ENCODE measurements at regions not wholly inside any gene's neighbourhood (a gene's known extent, or its start where the extent isn't known, plus 50 kb on each side); places are given as distances from the start of the nearest gene placed in this dataset.

- no peak overlapping the region for H3K27ac ChIP-seq (ENCODE audit: low read depth, low read length)
- H3K4me1 ChIP-seq (ENCODE audit: control insufficient read depth, insufficient read depth, low read length), result no peaks in the 10 kb centered on the region
- no peak overlapping the region for H3K9ac ChIP-seq (ENCODE audit: low read length)
- no peaks in the 10 kb centered on the region for H3K27me3 ChIP-seq (ENCODE audit: control insufficient read depth, insufficient read depth, low read length)
- H3K9me3 ChIP-seq (ENCODE audit: control insufficient read depth, insufficient read depth, low read depth, low read length), result no peaks in the 10 kb centered on the region
- H3K4me3 ChIP-seq (ENCODE audit: low read depth, low read length), result no peak overlapping the region
- H3K36me3 ChIP-seq (ENCODE audit: control insufficient read depth, insufficient read depth, low read length), result no peaks in the 10 kb centered on the region
Measured at GRCh38 chr1:98482611-98483010, 178.9 kb upstream of the SNX7 start.

DNA sequence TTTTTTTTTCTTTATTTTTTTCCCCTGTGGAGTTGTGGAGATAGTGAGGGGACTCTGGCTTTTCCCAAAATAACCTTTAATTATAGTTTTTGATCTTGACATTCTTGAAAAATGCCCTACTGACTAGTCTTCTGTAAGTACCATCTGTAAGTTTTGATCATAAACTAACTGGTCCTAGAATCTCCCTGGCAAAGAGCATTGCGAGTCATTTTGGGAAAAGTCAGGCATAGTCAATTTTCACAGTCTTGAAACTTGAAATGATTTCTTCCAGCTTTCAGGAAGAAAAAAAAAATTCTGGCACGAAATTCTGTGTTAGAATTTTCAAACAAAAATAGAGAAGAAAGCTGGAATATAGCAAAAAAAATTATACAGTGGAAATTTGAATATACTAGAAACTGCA, 181.2 kb upstream of the SNX7 start:
- no peaks in the 10 kb centered on the region for H3K9me3 ChIP-seq (ENCODE audit: control insufficient read depth, insufficient read depth, low read depth, low read length)
- no peaks in the 10 kb centered on the region for H3K4me1 ChIP-seq (ENCODE audit: control insufficient read depth, insufficient read depth, low read length)
- no peak overlapping the region for H3K4me3 ChIP-seq (ENCODE audit: low read depth, low read length)
- no peak overlapping the region for H3K9ac ChIP-seq (ENCODE audit: low read length)
- H3K27ac ChIP-seq (ENCODE audit: low read depth, low read length), result no peak overlapping the region
- no peaks in the 10 kb centered on the region for H3K27me3 ChIP-seq (ENCODE audit: control insufficient read depth, insufficient read depth, low read length)
- H3K36me3 ChIP-seq (ENCODE audit: control insufficient read depth, insufficient read depth, low read length), result no peaks in the 10 kb centered on the region

DNA sequence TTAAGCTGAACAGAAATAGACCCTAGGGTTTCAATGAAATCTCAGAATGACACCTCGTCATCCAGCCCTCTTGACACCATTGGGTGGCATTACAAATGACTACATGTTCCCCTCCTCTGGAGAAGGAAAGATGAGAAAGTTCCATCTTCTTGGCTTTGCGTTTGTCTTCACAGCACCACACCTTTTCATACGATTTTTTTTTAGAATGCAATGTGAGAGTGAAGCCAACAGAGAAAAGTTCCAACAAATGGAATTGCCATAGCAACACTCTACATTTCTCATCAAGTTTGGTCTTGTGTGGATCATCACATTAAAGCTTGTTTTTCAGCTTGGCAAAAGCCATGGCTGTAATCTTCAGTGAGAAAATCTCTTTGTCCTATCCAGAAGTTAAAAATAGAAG, 183.4 kb upstream of the SNX7 start:
- no peak overlapping the region for H3K27ac ChIP-seq (ENCODE audit: low read depth, low read length)
- H3K4me1 ChIP-seq (ENCODE audit: control insufficient read depth, insufficient read depth, low read length), result no peaks in the 10 kb centered on the region
- no peak overlapping the region for H3K9ac ChIP-seq (ENCODE audit: low read length)
- no peaks in the 10 kb centered on the region for H3K36me3 ChIP-seq (ENCODE audit: control insufficient read depth, insufficient read depth, low read length)
- H3K9me3 ChIP-seq (ENCODE audit: control insufficient read depth, insufficient read depth, low read depth, low read length), result no peaks in the 10 kb centered on the region
- no peaks in the 10 kb centered on the region for H3K27me3 ChIP-seq (ENCODE audit: control insufficient read depth, insufficient read depth, low read length)
- no peak overlapping the region for H3K4me3 ChIP-seq (ENCODE audit: low read depth, low read length)

- H3K9ac ChIP-seq (ENCODE audit: low read length), result no peak overlapping the region
- no peaks in the 10 kb centered on the region for H3K9me3 ChIP-seq (ENCODE audit: control insufficient read depth, insufficient read depth, low read depth, low read length)
- no peaks in the 10 kb centered on the region for H3K4me1 ChIP-seq (ENCODE audit: control insufficient read depth, insufficient read depth, low read length)
- H3K4me3 ChIP-seq (ENCODE audit: low read depth, low read length), result no peak overlapping the region
- no peaks in the 10 kb centered on the region for H3K27me3 ChIP-seq (ENCODE audit: control insufficient read depth, insufficient read depth, low read length)
- no peak overlapping the region for H3K27ac ChIP-seq (ENCODE audit: low read depth, low read length)
- H3K36me3 ChIP-seq (ENCODE audit: control insufficient read depth, insufficient read depth, low read length), result no peaks in the 10 kb centered on the region
Measured at GRCh38 chr1:98472878-98473277, 188.6 kb upstream of the SNX7 start.

- no peaks in the 10 kb centered on the region for H3K9me3 ChIP-seq (ENCODE audit: control insufficient read depth, insufficient read depth, low read depth, low read length)
- no peak overlapping the region for H3K9ac ChIP-seq (ENCODE audit: low read length)
- H3K36me3 ChIP-seq (ENCODE audit: control insufficient read depth, insufficient read depth, low read length), result no peaks in the 10 kb centered on the region
- no peak overlapping the region for H3K27ac ChIP-seq (ENCODE audit: low read depth, low read length)
- no peaks in the 10 kb centered on the region; the same call in 1 of the 2 replicates for H3K4me1 ChIP-seq (ENCODE audit: control insufficient read depth, insufficient read depth, low read length)
- H3K4me3 ChIP-seq (ENCODE audit: low read depth, low read length), result no peak overlapping the region
- no peaks in the 10 kb centered on the region for H3K27me3 ChIP-seq (ENCODE audit: control insufficient read depth, insufficient read depth, low read length)
Measured at GRCh38 chr1:98471633-98472032, 189.9 kb upstream of the SNX7 start.

DNA sequence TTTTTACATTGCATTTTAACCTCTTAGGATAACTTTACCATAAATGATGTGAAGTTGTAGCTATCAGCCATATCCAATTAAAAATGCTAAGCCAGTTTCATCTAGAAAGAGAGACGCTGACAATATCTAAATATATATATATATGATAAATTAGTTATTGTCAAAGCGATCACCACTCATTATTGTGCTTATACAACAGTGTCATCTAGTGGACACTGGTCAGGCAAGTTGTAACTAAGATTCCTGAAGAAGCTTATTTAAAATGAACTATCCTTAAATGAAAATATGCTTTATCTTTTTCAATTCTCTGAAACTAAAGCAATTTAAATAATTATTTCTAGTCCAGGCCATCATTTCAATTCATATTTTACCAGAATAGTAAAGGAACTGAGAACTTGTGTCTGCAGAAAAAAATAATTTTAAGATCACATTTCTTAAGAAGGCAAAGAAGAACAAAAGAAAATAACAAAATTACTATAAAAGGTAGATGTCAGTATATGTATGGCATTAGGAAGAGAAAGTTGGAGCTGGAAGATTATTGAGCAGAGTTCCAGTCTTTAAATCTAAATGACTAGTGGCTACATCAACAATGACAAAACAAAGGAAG, 193.3 kb upstream of the SNX7 start:
- no peak overlapping the region for H3K27ac ChIP-seq (ENCODE audit: low read depth, low read length)
- no peak overlapping the region for H3K9ac ChIP-seq (ENCODE audit: low read length)
- no peaks in the 10 kb centered on the region for H3K36me3 ChIP-seq (ENCODE audit: control insufficient read depth, insufficient read depth, low read length)
- H3K4me3 ChIP-seq (ENCODE audit: low read depth, low read length), result no peak overlapping the region
- no peaks in the 10 kb centered on the region; the same call in 1 of the 2 replicates for H3K4me1 ChIP-seq (ENCODE audit: control insufficient read depth, insufficient read depth, low read length)
- no peaks in the 10 kb centered on the region for H3K27me3 ChIP-seq (ENCODE audit: control insufficient read depth, insufficient read depth, low read length)
- H3K9me3 ChIP-seq (ENCODE audit: control insufficient read depth, insufficient read depth, low read depth, low read length), result no peaks in the 10 kb centered on the region

GRCh38 chr1:98467586-98467985, 193.9 kb upstream of the SNX7 start:
- no peaks in the 10 kb centered on the region; the same call in 1 of the 2 replicates for H3K4me1 ChIP-seq (ENCODE audit: control insufficient read depth, insufficient read depth, low read length)
- no peak overlapping the region for H3K4me3 ChIP-seq (ENCODE audit: low read depth, low read length)
- no peak overlapping the region for H3K9ac ChIP-seq (ENCODE audit: low read length)
- H3K36me3 ChIP-seq (ENCODE audit: control insufficient read depth, insufficient read depth, low read length), result no peaks in the 10 kb centered on the region
- no peak overlapping the region for H3K27ac ChIP-seq (ENCODE audit: low read depth, low read length)
- no peaks in the 10 kb centered on the region for H3K27me3 ChIP-seq (ENCODE audit: control insufficient read depth, insufficient read depth, low read length)
- no peaks in the 10 kb centered on the region for H3K9me3 ChIP-seq (ENCODE audit: control insufficient read depth, insufficient read depth, low read depth, low read length)

- H3K9ac ChIP-seq (ENCODE audit: low read length), result no peak overlapping the region
- H3K36me3 ChIP-seq (ENCODE audit: control insufficient read depth, insufficient read depth, low read length), result no peaks in the 10 kb centered on the region
- no peaks in the 10 kb centered on the region for H3K9me3 ChIP-seq (ENCODE audit: control insufficient read depth, insufficient read depth, low read depth, low read length)
- H3K27me3 ChIP-seq (ENCODE audit: control insufficient read depth, insufficient read depth, low read length), result no peaks in the 10 kb centered on the region
- H3K27ac ChIP-seq (ENCODE audit: low read depth, low read length), result no peak overlapping the region
- no peaks in the 10 kb centered on the region; the same call in 1 of the 2 replicates for H3K4me1 ChIP-seq (ENCODE audit: control insufficient read depth, insufficient read depth, low read length)
- H3K4me3 ChIP-seq (ENCODE audit: low read depth, low read length), result no peak overlapping the region
Measured at GRCh38 chr1:98467122-98467521, 194.4 kb upstream of the SNX7 start.

- Histone ChIP-seq H3K27me3 (ENCODE audit: control insufficient read depth, insufficient read depth, low read length) (no peaks in the 10 kb centered on the region), H3K27ac (ENCODE audit: low read depth, low read length) (no peak overlapping the region), H3K9ac (ENCODE audit: low read length) (no peak overlapping the region), H3K36me3 (ENCODE audit: control insufficient read depth, insufficient read depth, low read length) (no peaks in the 10 kb centered on the region), H3K4me1 (ENCODE audit: control insufficient read depth, insufficient read depth, low read length) (peaks cover 13% of the 10 kb centered on the region), H3K9me3 (ENCODE audit: control insufficient read depth, insufficient read depth, low read depth, low read length) (no peaks in the 10 kb centered on the region), H3K4me3 (ENCODE audit: low read depth, low read length) (no peak overlapping the region)
Measured at GRCh38 chr1:98461873-98462385, 199.6 kb upstream of the SNX7 start.

DNA sequence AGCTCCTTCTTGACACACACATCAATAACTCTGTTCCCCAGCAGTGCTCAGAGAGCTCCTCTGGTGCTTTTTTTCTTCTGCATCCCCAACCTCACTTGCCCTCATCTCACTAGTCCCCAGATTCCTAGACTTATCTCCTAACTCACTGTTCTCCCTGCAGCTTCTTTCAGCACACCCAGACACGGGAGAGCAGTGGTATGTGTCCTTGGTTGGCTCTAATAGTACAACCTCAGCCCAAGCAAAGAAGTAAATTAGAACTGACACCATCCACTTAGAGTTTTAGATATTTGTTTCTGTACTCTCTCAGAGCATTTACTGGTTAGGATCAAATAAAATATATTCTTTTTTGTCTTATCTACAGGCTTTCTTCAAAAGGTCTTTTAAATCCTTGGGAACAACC, 201.4 kb upstream of the SNX7 start:
- Histone ChIP-seq H3K36me3 (ENCODE audit: control insufficient read depth, insufficient read depth, low read length) (no peaks in the 10 kb centered on the region), H3K27ac (ENCODE audit: low read depth, low read length) (no peak overlapping the region), H3K9me3 (ENCODE audit: control insufficient read depth, insufficient read depth, low read depth, low read length) (no peaks in the 10 kb centered on the region), H3K4me3 (ENCODE audit: low read depth, low read length) (no peak overlapping the region), H3K9ac (ENCODE audit: low read length) (no peak overlapping the region), H3K4me1 (ENCODE audit: control insufficient read depth, insufficient read depth, low read length) (peaks cover 13% of the 10 kb centered on the region), H3K27me3 (ENCODE audit: control insufficient read depth, insufficient read depth, low read length) (no peaks in the 10 kb centered on the region)

DNA sequence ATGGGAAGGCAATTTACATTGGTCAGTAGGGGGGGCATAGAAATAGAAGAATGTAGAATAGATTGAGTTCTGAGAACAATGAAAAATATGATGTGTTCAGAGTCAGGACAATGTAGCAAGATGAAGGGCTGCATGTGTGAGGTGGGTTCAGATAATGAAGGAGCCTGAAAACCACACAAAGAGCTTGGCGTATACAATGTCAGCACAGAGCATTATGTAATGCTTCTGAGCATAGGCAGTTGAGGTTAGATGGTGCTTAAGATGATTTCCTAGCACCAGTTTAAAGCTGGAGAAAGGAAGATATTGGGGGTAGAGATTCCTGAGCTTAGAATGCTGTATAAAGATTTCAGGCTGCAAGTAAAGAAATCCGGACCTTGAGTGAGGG, 202.0 kb upstream of the SNX7 start:
- Histone ChIP-seq H3K9ac (ENCODE audit: low read length) (no peak overlapping the region), H3K9me3 (ENCODE audit: control insufficient read depth, insufficient read depth, low read depth, low read length) (no peaks in the 10 kb centered on the region), H3K4me3 (ENCODE audit: low read depth, low read length) (no peak overlapping the region), H3K27ac (ENCODE audit: low read depth, low read length) (no peak overlapping the region), H3K27me3 (ENCODE audit: control insufficient read depth, insufficient read depth, low read length) (no peaks in the 10 kb centered on the region), H3K36me3 (ENCODE audit: control insufficient read depth, insufficient read depth, low read length) (no peaks in the 10 kb centered on the region), H3K4me1 (ENCODE audit: control insufficient read depth, insufficient read depth, low read length) (peaks cover 13% of the 10 kb centered on the region)
